ENCODE measurements at regions not wholly inside any gene's neighbourhood (a gene's known extent, or its start where the extent isn't known, plus 50 kb on each side); places are given as distances from the start of the nearest gene placed in this dataset.
"Not testable (repeated sequence)": the region's sequence is repeated elsewhere in the genome, so short reads cannot be mapped to it uniquely, and the experiment has no call there.

GRCh38 chr4:106796876-106797275 lies 239.2 kb downstream of the DKK2 start:
- H3K27me3 Mint-ChIP-seq: no peaks in the 10 kb centered on the region
- H3K36me3 Mint-ChIP-seq: no peaks in the 10 kb centered on the region
- no peaks in the 10 kb centered on the region for H3K9me3 ChIP-seq (ENCODE audit: control insufficient read depth in 2 of 2, low read length in 2 of 2)
- peaks cover 0 to 6% (median 4%) of the 10 kb centered on the region in 7 donors for H3K9me3 Mint-ChIP-seq
- H3K27ac Mint-ChIP-seq: no peak overlapping the region
- no peak for ATAC-seq (ENCODE audit: low read depth in 2 of 2)
- no peaks in the 10 kb centered on the region for H3K36me3 ChIP-seq (ENCODE audit: control insufficient read depth, insufficient read depth, low read length)
- H3K4me3 ChIP-seq (ENCODE audit: low read depth, low read length): no peak overlapping the region
- DNase-seq: no peak
- no peak overlapping the region for H3K27ac ChIP-seq (ENCODE audit: insufficient read depth, low read length, poor library complexity, severe bottlenecking)
- no peaks in the 10 kb centered on the region for H3K27me3 ChIP-seq (ENCODE audit: control insufficient read depth, insufficient read depth, low read length)
- H3K4me1 ChIP-seq (ENCODE audit: control insufficient read depth, insufficient read depth, low read length, poor library complexity, severe bottlenecking): no peaks in the 10 kb centered on the region
- no peak overlapping the region for H3K4me3 Mint-ChIP-seq
- no peaks in the 10 kb centered on the region for H3K4me1 Mint-ChIP-seq

GRCh38 chr4:106795326-106795725 lies 240.8 kb downstream of the DKK2 start:
- no peak for ATAC-seq (ENCODE audit: low read depth in 2 of 2)
- peaks cover 0 to 2% (median 0%) of the 10 kb centered on the region in 4 donors for H3K4me1 Mint-ChIP-seq

DNA sequence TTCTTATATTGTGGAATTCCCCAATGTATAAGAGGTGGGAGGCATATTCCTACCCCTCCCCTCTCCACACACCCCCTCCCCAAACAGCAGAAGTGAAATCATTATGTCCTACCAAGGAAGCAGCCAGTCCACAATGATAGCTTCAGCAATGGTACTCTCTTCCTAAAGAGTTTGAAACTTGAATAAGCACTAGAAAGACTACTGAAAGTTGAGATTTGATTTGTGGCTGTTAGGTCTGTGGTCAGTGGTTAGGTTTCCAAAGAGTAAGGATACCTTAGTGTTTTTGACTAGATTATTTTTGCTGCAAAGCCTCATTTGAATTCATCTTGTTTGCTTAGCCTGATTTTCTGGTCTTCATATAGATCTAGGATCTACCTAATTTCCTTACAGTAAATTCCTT lies 242.2 kb downstream of the DKK2 start:
- no peaks in the 10 kb centered on the region for H3K4me1 ChIP-seq (ENCODE audit: control insufficient read depth, insufficient read depth, low read length, poor library complexity, severe bottlenecking)
- no peaks in the 10 kb centered on the region for H3K36me3 ChIP-seq (ENCODE audit: control insufficient read depth, insufficient read depth, low read length)
- Mint-ChIP-seq H3K4me3 (no peak overlapping the region), H3K4me1 (peaks cover 0 to 2% (median 0%) of the 10 kb centered on the region in 4 donors), H3K9me3 (peaks cover under 1 to 10% (median 4%) of the 10 kb centered on the region in 7 donors), H3K27ac (no peak overlapping the region), H3K27me3 (no peaks in the 10 kb centered on the region), H3K36me3 (no peaks in the 10 kb centered on the region)
- no peak overlapping the region for H3K27ac ChIP-seq (ENCODE audit: insufficient read depth, low read length, poor library complexity, severe bottlenecking)
- ATAC-seq (ENCODE audit: low read depth in 2 of 2): no peak
- DNase-seq: no peak
- H3K27me3 ChIP-seq (ENCODE audit: control insufficient read depth, insufficient read depth, low read length): no peaks in the 10 kb centered on the region
- H3K4me3 ChIP-seq (ENCODE audit: low read depth, low read length): no peak overlapping the region
- H3K9me3 ChIP-seq (ENCODE audit: control insufficient read depth in 2 of 2, low read length in 2 of 2): no peaks in the 10 kb centered on the region

More at GRCh38 chr4:106795326-106795725, 240.8 kb downstream of the DKK2 start:
- Histone ChIP-seq H3K27ac (ENCODE audit: insufficient read depth, low read length, poor library complexity, severe bottlenecking) (no peak overlapping the region), H3K4me3 (ENCODE audit: low read depth, low read length) (no peak overlapping the region), H3K9me3 (ENCODE audit: control insufficient read depth in 2 of 2, low read length in 2 of 2) (no peaks in the 10 kb centered on the region), H3K36me3 (ENCODE audit: control insufficient read depth, insufficient read depth, low read length) (no peaks in the 10 kb centered on the region), H3K27me3 (ENCODE audit: control insufficient read depth, insufficient read depth, low read length) (no peaks in the 10 kb centered on the region), H3K4me1 (ENCODE audit: control insufficient read depth, insufficient read depth, low read length, poor library complexity, severe bottlenecking) (no peaks in the 10 kb centered on the region)
- H3K4me3 Mint-ChIP-seq: no peak overlapping the region
- no peaks in the 10 kb centered on the region for H3K36me3 Mint-ChIP-seq
- peaks cover 0 to 6% (median 4%) of the 10 kb centered on the region in 7 donors for H3K9me3 Mint-ChIP-seq
- DNase-seq: no peak
- no peaks in the 10 kb centered on the region for H3K27me3 Mint-ChIP-seq
- no peak overlapping the region for H3K27ac Mint-ChIP-seq

DNA sequence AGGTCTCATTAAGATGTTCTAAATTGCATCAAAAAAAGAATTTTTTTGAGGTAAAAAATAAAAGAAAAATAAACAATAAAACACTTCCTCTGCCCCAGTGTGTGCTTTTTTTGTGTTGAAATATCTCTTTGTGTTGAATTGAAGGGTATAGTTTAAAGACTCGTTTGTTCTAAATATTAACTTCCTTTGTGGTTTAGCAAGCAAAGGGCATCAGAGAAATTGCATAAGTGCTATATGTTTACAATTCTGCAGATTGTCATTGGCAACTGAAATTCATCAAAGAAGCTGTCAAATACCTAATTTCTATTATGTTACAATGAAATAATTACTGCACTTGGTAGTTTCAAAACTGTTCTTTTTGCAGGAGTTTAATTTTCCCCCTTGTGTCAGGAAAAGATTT lies 260.5 kb downstream of the DKK2 start:
- ATAC-seq (ENCODE audit: low read depth in 2 of 2) (no peak), DNase-seq (no peak)
- no peaks in the 10 kb centered on the region for H3K9me3 ChIP-seq (ENCODE audit: control insufficient read depth in 2 of 2, low read length in 2 of 2)
- H3K9me3 Mint-ChIP-seq: peaks cover 0 to 16% (median 4%) of the 10 kb centered on the region in 7 donors
- no peak overlapping the region for H3K27ac ChIP-seq (ENCODE audit: insufficient read depth, low read length, poor library complexity, severe bottlenecking)
- no peaks in the 10 kb centered on the region for H3K36me3 ChIP-seq (ENCODE audit: control insufficient read depth, insufficient read depth, low read length)
- no peaks in the 10 kb centered on the region for H3K36me3 Mint-ChIP-seq
- H3K4me1 ChIP-seq (ENCODE audit: control insufficient read depth, insufficient read depth, low read length, poor library complexity, severe bottlenecking): no peaks in the 10 kb centered on the region
- no peaks in the 10 kb centered on the region for H3K27me3 ChIP-seq (ENCODE audit: control insufficient read depth, insufficient read depth, low read length)
- H3K4me3 Mint-ChIP-seq: no peak overlapping the region
- H3K27me3 Mint-ChIP-seq: no peaks in the 10 kb centered on the region
- H3K27ac Mint-ChIP-seq: no peak overlapping the region
- no peak overlapping the region for H3K4me3 ChIP-seq (ENCODE audit: low read depth, low read length)
- H3K4me1 Mint-ChIP-seq: no peaks in the 10 kb centered on the region

DNA sequence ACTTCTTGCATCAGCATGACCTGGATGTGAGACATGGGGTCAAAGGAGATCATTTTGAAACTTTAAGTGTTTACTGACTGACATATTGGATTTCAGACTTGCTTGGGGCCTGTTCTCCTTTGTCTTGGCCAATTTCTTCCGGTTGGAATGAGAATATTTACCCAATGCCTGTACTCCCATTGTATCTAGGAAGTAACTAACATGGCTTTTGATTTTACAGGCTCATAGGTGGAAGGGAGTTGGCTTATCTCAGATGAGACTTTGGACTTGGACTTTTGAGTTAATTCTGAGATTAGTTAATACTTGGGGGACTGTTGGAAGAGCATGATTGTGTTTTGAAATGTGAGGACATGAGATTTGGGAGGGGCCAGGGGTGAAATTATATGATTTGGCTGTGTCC lies 262.1 kb downstream of the DKK2 start:
- not testable (repeated sequence) for H3K36me3 ChIP-seq (ENCODE audit: control insufficient read depth, insufficient read depth, low read length); H3K36me3 Mint-ChIP-seq; H3K4me1 Mint-ChIP-seq; DNase-seq; H3K27me3 ChIP-seq (ENCODE audit: control insufficient read depth, insufficient read depth, low read length); H3K27ac Mint-ChIP-seq; H3K4me3 ChIP-seq (ENCODE audit: low read depth, low read length); H3K9me3 ChIP-seq (ENCODE audit: control insufficient read depth in 2 of 2, low read length in 2 of 2); H3K27ac ChIP-seq (ENCODE audit: insufficient read depth, low read length, poor library complexity, severe bottlenecking); H3K4me1 ChIP-seq (ENCODE audit: control insufficient read depth, insufficient read depth, low read length, poor library complexity, severe bottlenecking); H3K4me3 Mint-ChIP-seq; ATAC-seq (ENCODE audit: low read depth in 2 of 2); H3K27me3 Mint-ChIP-seq
- H3K9me3 Mint-ChIP-seq: peaks cover 2 to 20% (median 7%) of the 10 kb centered on the region in 7 donors

GRCh38 chr4:106773076-106773905 lies 262.8 kb downstream of the DKK2 start:
- Histone ChIP-seq H3K36me3 (ENCODE audit: control insufficient read depth, insufficient read depth, low read length) (no peaks in the 10 kb centered on the region), H3K27me3 (ENCODE audit: control insufficient read depth, insufficient read depth, low read length) (no peaks in the 10 kb centered on the region), H3K4me3 (ENCODE audit: low read depth, low read length) (no peak overlapping the region), H3K4me1 (ENCODE audit: control insufficient read depth, insufficient read depth, low read length, poor library complexity, severe bottlenecking) (no peaks in the 10 kb centered on the region), H3K9me3 (ENCODE audit: control insufficient read depth in 2 of 2, low read length in 2 of 2) (no peaks in the 10 kb centered on the region), H3K27ac (ENCODE audit: insufficient read depth, low read length, poor library complexity, severe bottlenecking) (no peak overlapping the region)
- Mint-ChIP-seq H3K36me3 (no peaks in the 10 kb centered on the region), H3K27ac (no peak overlapping the region), H3K4me3 (no peak overlapping the region), H3K9me3 (peaks cover 2 to 16% (median 5%) of the 10 kb centered on the region in 7 donors), H3K4me1 (no peaks in the 10 kb centered on the region), H3K27me3 (no peaks in the 10 kb centered on the region)
- ATAC-seq (ENCODE audit: low read depth in 2 of 2) (no peak), DNase-seq (no peak)

DNA sequence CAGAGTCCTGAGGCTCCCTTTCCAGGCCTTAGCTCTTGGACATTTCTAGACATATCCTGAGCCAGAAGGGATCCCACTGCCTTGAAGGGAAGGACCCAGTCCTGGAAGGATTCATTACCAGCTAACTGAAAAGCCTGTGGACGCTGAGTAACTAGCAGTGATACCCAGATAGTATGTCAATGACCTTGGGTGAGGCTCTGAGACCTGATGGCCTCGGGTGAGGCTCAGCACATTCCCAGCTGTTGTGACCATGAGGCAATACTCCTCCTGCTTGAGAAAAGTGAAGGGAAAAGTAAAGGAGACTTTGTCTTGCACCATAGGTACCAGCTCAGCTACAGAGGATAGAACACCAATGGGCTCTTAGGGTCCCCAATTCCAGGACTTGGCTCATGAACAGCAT lies 268.1 kb downstream of the DKK2 start:
- Mint-ChIP-seq H3K27me3 (no peaks in the 10 kb centered on the region), H3K4me1 (no peaks in the 10 kb centered on the region), H3K4me3 (no peak overlapping the region), H3K36me3 (no peaks in the 10 kb centered on the region), H3K9me3 (peaks cover 0 to 12% (median 5%) of the 10 kb centered on the region in 7 donors), H3K27ac (no peak overlapping the region)
- no peak overlapping the region for H3K27ac ChIP-seq (ENCODE audit: insufficient read depth, low read length, poor library complexity, severe bottlenecking)
- H3K4me1 ChIP-seq (ENCODE audit: control insufficient read depth, insufficient read depth, low read length, poor library complexity, severe bottlenecking): no peaks in the 10 kb centered on the region
- H3K27me3 ChIP-seq (ENCODE audit: control insufficient read depth, insufficient read depth, low read length): no peaks in the 10 kb centered on the region
- ATAC-seq (ENCODE audit: low read depth in 2 of 2): no peak
- H3K4me3 ChIP-seq (ENCODE audit: low read depth, low read length): no peak overlapping the region
- no peaks in the 10 kb centered on the region for H3K9me3 ChIP-seq (ENCODE audit: control insufficient read depth in 2 of 2, low read length in 2 of 2)
- no peak for DNase-seq
- H3K36me3 ChIP-seq (ENCODE audit: control insufficient read depth, insufficient read depth, low read length): no peaks in the 10 kb centered on the region

DNA sequence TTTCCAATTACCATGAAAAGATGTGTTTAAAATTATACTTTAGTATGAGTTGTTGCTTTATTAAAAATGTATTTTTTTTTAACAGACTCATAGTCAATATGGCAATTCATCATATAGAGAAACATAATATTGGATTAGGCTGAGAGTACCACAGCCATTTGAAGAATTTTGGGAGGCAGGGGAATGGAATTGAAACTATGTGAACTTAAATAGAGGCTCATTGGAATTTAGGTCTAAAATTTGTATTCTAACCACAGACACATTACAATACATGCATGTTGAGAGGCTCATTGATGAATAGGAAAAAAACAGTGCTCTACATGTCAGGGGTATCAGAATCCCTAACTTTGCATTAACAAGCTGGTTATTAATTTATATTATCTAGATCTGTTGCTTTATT lies 269.6 kb downstream of the DKK2 start:
- ATAC-seq (ENCODE audit: low read depth in 2 of 2): no peak

More for the DNA sequence above, 269.6 kb downstream of the DKK2 start:
- Histone ChIP-seq H3K4me3 (ENCODE audit: low read depth, low read length) (no peak overlapping the region), H3K9me3 (ENCODE audit: control insufficient read depth in 2 of 2, low read length in 2 of 2) (no peaks in the 10 kb centered on the region), H3K27ac (ENCODE audit: insufficient read depth, low read length, poor library complexity, severe bottlenecking) (no peak overlapping the region), H3K4me1 (ENCODE audit: control insufficient read depth, insufficient read depth, low read length, poor library complexity, severe bottlenecking) (no peaks in the 10 kb centered on the region), H3K27me3 (ENCODE audit: control insufficient read depth, insufficient read depth, low read length) (no peaks in the 10 kb centered on the region), H3K36me3 (ENCODE audit: control insufficient read depth, insufficient read depth, low read length) (no peaks in the 10 kb centered on the region)
- H3K4me1 Mint-ChIP-seq: no peaks in the 10 kb centered on the region
- no peaks in the 10 kb centered on the region for H3K27me3 Mint-ChIP-seq
- H3K36me3 Mint-ChIP-seq: no peaks in the 10 kb centered on the region
- H3K27ac Mint-ChIP-seq: no peak overlapping the region
- H3K4me3 Mint-ChIP-seq: no peak overlapping the region
- no peak for DNase-seq
- H3K9me3 Mint-ChIP-seq: peaks cover 0 to 10% (median 4%) of the 10 kb centered on the region in 7 donors
